ENCODE measurements at regions not wholly inside any gene's neighbourhood (a gene's known extent, or its start where the extent isn't known, plus 50 kb on each side); places are given as distances from the start of the nearest gene placed in this dataset.
"Not testable (repeated sequence)": the region's sequence is repeated elsewhere in the genome, so short reads cannot be mapped to it uniquely, and the experiment has no call there.

DNA sequence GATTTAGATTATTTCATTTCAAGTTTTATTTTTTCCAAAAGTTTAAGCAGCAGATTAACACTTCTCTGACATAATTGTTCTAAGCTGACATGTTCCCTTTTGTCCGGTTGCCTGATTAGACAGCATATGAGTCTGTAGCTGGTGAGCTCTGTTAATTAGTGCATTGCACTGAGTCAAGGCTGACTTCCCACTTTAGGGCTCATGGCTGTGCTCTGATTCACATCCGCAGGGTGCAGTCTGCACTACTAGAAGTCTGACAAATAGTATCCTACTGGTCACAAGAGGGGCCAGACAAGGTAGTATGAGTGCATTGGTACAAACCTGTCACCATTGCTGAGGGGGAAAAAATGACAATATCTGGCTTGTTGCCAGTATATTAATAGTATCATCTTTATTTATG lies 443.9 kb upstream of the ZNF804A start:
- peak; percentile 21 for DNase-seq

DNA sequence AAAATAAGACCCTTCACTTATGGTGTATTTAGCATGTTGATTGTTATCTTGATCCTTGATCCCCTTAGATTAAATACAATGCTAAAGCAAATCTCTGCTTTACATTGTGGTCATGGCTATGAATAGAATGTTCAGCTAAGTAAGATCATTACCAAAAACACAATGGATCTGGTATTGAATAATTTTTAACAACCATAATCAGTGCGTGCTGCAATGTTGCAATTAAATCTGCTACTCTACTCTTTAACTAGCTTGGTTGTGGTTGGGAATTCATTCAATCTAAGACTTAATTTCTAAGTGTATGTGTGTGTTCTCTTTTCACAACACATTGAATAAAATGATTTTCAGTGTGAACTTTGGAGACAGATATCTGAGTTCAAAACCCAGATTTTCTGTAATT lies 442.5 kb upstream of the ZNF804A start:
- no peak for DNase-seq

DNA sequence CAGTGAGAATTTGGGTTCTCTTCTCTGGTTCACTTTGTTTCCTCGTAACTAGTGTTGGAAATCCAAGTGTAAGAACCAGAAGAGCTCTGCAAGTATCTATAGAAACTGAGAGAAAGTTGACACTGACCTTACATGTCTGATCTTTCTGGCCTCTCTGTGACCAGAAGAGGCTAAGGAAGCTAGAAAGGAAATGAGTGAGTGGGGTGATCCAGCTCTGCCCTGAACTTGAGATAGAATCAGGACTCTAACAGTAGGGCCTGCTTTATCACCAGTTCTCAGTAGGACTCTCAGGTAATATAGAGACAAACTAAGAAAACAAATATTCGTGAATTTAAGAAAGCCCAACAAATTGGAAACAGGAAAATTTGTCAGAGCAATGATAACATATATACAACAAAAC lies 441.2 kb upstream of the ZNF804A start:
- DNase-seq = no peak

DNA sequence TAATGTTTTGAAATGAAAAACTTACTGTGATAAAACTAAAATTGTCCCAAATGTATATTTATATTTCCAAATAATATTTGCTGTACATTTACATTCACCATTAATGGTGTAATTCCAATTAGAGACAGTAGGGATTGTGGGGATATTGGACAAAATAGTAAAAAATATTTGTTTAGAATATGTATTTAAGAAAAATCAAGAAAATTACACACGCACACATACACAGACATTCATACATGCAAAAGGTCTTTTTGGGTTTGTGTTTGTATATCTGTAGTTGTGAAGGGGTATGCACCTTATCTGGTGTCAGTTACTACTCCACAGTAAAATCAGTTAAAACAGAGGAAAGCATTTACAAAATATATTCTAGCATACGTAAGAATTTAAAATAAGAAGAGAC lies 435.9 kb upstream of the ZNF804A start:
- DNase-seq = no peak

DNA sequence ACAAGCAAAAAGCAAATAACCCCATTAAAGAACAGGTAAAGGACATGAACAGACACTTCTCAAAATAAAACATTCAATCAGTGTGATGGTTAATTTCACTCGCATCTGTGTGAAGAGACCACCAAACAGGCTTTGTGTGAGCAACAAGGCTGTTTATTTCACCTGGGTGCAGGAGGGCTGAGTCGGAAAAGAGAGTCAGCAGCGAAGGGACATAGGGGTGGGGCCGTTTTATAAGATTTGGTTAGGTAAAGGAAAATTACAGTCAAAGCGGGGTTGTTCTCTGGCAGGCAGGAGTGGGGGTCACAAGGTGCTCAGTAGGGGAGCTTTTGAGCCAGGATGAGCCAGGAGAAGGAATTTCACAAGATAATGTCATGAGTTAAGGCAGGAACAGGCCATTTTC lies 429.5 kb upstream of the ZNF804A start:
- not testable (repeated sequence) for DNase-seq

DNA sequence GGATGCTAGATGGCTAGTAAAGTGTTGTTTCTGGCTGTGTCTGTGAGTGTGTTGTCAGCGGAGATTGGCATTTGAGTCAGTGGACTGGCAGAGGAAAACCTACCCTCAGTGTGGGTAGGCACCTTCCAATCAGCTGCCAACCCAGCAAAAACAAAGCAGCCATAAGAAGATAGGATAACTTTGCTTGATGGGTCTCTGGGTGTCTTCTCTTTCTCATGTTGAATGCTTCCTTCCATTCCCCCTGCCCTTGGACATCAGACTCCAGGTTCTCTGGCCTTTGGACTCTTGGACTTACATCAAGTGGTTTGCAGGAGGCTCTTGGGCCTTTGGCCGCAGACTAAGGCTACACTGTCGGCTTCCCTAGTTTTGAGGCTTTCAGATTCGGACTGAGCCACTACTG lies 429.0 kb upstream of the ZNF804A start:
- DNase-seq = no peak

DNA sequence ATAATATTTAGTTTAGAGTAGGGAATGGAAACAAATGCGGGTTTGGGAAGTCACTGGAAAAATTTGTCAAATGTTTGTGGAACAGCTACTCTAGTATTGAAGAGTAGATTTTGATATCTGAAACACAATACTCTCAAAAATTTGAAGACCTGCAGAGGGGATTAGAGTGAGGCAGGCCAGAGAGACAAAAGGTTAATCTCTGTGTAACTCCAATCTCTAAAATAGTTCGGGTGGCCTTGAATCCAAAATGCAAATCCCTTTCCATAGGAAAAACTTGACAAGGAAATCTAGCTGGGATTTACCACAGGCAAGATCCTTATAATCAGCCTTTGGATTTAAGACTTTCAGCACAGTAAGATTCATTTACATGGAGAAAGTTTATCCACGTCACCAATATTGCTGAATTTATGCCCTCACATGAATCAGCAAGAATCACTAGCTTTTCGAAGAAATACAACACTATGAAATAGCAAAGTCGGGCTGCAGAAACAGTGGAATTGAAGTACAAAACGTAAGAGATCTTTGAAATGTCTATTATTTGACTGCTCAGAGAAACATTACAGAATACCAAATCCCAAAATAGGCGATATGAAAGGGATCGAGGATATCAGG lies 423.7 kb upstream of the ZNF804A start:
- DNase-seq = no peak

DNA sequence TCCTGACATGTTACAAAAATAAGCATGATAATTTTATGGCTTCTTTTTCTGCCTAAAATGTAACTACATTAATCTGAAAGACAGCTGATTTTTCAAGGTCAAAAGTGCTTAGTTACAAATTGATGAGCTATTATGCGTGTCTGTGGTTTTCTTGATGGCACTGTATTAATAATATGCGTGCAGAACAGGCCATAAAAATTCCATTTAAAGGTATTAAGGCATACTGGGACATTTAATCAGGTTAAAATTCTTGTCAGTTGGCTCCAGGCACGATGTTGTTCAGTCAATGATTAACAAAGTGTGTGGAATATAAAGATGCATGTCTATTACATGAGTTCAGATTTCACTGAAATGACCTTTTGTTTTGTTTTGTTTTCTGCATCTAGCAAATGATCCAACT lies 420.1 kb upstream of the ZNF804A start:
- DNase-seq = peak; percentile 1

DNA sequence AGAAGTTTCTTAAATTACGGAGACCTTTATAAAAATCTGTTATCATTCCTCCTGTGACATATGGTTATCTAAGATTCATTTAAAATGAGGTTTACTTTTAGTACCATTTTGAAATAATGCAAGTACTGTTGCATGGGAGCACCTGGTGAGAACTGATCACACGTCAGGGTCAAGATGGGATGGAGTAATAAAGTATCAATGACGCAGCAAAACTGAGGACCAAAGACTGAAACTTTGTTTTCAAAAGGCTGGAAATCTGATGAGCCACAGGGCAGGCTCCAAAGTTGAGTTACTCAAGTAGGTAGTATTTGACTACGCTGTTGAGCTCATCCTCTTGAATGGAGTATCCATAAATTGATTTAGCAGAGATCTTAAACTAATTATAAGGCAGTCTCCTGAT lies 411.9 kb upstream of the ZNF804A start:
- DNase-seq = no peak

DNA sequence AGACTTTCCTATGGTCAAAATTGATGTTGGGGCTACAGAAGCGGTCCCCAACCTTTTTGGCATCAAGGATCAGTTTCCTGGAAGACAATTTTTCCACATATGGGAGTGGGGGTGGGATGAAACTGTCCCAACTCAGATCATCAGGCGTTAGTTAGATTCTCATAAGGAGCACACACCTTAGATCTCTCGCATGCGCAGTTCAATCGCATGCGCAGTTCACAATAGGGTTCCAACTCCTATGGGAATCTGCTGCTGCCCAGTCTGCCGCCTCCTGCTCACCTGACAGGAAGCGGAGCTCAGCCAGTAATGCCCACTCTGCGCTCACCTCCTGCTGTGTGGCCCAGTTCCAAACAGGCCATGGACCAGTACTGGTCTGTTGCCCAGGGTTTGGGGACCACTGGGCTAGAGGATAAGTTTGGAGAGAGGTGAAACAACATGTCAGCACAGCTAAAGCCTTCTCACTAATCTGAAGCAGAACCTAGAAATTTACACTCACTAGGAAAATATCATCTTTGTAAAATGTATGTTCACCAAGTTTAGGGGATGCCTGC lies 410.8 kb upstream of the ZNF804A start:
- DNase-seq = no peak

DNA sequence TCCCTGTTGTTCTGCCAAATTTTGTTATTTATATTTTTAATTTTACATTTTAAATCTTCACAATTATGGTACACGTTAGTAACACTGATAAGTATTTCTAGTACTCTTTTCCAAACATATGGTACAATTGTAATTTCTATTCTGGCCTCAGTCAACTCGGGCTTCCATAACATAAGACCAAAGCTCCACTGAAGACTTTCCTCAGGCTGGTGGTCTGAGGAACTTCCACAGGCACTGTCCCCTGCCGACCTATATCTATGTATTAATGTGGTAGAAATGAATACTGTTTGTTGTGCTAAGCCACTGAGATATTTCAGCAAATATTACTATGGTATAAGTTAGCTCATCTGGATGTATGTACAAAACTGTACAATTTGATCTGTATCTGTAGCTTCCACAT lies 407.6 kb upstream of the ZNF804A start:
- DNase-seq = no peak

DNA sequence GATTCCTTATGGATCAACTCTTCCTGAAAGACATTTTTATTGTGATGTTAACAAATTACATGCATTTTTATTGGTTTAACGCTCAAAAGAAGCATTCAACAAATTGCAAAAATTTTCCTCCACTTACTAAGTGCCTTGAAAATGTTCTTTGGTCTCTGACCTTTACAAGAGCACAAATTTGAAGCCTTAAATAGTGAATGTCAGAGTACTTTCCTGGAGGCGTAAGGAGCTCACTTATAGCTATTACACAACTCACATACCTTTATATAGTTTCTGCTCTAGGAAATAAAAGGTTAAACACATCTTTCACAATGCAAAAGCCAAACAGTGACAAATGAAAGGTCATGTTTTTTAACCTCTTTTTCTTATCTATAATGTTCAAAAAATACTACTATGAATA lies 405.7 kb upstream of the ZNF804A start:
- no peak for DNase-seq

DNA sequence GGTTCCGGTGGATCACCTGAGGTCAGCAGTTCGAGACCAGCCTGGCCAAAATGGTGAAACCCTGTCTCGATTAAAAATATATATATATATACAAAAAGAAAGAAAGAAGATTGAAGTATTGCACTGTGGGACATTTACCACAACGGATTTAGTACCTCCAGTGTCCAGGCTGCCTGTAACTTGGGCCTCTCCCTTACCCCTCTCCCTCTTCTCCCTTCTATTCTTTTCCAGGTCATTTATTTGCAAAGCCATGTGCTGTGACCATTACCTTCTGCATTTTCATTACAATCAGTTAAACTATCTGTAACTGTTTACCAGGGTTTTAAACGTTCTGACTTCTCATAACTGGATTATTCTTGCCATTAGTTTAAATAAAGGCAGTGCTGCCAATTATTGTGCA lies 400.9 kb upstream of the ZNF804A start:
- DNase-seq = no peak

DNA sequence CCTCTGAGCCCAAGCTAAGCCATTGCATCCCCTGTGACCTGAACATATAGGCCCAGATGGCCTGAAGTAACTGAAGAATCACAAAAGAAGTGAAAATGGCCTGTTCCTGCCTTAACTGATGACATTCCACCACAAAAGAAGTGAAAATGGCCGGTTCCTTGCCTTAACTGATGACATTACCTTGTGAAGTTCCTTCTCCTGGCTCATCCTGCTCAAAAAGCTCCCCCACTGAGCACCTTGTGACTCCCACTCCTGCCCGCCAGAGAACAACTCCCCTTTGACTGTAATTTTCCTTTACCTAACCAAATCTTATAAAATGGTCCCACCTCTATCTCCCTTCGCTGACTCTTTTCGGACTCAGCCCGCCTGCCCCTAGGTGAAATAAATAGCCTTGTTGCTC lies 399.5 kb upstream of the ZNF804A start:
- DNase-seq = not testable (repeated sequence)

DNA sequence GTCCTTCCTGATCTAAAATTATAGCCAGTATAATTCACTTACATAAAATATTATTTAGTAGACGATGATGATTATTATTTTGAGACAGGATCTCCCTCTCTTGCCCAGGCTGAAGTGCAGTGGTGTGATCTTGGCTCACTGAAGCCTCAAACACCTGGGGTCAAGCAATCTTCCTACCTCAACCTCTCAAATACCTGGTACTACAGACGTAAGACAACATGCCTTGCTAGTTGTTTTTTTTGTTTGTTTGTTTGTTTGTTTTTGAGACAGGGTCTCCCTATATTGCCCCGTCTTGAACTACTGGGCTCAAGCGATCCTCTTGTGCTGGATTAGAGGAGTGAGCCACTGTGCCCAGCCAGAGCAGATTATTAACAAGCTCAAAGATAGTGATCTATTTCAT lies 399.1 kb upstream of the ZNF804A start:
- no peak for DNase-seq

DNA sequence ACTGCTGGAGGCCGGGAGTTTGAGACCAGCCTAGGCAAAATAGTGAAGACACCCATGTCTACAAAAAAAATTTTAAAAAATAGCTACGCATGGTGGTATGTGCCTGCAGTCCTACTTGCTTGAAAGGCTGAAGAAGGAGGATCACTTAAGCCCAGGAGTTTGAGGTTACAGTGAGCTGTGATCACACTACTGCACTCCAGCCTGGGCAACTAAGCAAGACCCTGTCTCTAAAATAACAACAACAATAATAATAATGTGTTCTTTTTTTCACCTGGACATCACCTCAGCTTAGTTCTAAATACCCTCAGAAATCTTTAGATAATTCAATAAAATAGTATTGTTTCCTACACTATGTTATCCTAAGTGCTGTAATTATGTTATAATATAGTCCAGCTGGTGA lies 397.1 kb upstream of the ZNF804A start:
- DNase-seq = no peak

DNA sequence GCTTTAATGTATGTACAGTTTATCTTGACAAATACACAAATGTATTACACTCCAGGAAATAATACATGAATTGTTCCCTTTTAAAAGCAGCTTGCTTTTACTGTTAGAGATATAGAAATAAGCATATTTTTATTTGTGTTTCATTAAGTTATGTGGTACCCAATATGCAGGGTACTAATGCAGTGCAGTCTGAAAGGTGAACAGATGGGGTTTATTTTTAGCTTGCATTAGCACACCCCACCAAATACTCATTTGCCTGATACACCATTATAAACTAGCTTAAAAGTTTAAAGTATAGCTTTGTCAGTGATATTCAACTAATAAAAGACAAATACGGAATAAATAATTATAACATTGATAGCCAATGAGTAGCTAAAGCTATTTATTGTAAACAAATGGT lies 394.7 kb upstream of the ZNF804A start:
- DNase-seq = no peak

DNA sequence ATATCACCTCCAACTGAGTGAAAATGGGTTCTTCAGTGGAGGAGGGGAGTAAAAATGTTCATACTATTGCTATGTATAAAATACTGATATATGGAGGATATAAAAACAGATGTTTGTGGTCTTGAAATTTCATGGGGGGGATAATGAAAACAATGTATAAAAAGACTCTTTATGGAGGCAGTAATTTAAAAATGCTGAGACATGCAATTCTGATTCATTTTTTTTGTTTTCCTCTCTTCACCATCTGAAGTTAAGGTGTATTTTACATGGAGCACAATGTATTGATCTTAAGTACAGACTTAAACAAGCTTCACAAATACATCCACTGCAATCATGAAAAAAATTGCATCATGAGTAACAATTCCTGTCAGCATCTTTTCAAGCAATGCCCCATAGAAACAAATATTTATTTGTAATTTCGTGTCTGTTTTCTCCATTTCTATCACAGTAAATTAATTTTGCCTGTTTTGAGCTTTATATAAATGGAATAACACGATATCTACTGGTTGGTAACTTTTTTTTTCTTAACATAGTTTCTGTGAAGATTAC lies 393.2 kb upstream of the ZNF804A start:
- no peak for DNase-seq

DNA sequence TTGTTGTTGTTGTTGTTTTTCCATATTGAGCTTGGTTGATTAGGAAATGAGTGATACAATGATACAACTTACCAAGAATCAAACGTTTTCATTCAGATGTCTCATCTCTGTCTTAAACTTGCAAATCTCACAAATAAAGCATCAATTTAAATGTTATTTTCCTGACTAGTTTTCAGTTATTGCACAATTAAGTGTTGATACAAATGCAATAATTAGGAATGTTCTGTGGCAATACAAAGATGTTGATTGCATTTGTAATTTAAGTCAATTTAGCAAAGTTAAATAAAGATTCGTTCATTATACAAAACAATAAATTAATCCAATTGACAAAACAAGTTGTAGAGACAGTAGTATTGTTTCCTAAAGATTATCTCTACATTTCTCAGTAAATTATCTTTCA lies 392.3 kb upstream of the ZNF804A start:
- DNase-seq = no peak

DNA sequence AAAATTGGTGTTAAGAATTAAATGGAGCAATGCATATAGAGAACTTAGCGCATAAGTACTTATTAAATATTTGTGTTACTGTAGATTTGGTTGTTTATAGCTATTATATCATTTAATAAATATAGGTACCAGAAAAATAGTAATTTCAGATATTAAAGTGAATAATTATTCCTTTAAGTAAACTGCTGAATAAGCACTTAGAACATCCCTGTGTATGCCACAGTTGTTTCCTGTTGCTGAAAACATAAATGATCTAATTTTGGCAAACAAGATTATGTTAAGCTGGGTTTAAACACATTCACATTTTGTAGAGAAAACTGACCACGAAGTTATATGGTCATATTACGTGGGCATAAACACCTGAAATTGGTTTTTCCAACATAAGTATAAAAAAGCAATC lies 388.0 kb upstream of the ZNF804A start:
- DNase-seq = no peak

DNA sequence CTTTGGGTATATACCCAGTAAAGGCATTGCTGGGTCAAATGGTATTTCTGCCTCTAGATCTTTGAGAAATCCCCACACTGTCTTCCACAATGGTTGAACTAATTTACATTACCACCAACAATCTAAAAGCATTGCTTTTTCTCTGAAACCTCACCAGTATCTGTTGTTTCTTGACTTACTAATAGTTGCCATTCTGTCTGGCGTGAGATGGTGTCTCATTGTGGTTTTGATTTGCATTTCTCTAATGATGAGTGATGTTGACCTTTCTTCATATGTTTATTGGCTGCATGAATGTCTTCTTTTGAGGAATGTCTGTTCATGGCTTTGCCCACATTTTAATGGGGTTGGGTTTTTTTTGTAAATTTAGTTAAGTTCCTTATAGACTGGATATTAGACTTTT lies 382.6 kb upstream of the ZNF804A start:
- DNase-seq = peak; percentile 7

DNA sequence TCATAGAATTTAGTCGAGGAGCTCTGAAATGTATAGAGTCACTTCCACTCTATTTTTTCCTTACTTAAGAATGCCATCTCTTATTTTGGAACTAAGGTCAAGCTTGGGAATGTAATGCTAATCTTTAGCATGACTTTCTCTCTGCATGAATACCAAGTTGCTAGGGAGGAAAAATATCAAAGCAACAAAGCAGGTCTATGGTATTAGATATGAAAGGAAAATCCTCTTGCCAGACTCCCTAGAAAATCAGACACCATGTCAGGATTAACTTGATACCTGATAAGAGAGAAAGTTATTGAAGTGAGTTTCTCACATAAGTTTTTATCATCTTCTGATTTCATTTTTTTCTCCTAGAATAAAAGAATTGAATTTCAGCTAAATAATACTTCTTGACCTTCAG lies 341.7 kb upstream of the ZNF804A start:
- DNase-seq = no peak

DNA sequence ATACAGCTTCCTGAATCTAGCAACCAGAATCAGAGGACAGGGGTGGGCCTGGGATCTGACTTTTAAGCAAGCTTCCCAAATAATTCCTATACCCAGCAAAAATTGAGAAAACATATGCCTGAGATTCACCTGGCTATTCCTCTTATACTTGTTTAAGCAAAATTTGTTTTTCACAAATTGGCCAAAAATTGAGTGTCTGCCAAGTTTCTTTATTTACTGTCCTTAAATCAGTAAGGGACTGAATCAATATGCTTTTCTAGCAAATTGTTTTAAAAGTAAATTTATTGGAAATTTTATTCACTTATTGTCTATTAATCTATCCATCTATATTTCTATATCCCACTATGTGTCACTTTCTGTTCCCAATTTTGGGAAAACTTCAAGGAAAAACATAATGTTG lies 337.0 kb upstream of the ZNF804A start:
- no peak for DNase-seq

DNA sequence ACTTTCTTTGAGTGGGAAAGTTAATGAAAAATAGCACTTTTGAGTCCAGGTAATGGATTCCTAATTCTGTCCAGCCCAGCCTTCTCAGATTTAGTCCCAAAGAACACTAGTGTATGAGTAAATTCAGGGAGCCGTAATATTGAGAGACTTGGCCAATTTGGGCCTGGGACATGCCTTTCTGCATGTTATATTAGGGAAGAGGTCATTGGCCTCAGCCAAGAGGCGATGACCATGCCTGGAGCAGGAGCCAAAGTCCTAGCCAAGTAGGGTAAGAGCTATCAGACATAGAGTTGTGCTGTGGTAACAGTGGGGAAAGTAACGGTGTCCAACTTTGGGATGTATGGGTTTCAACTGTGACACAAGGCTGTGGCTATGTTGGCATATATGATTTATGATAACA lies 336.5 kb upstream of the ZNF804A start:
- DNase-seq = no peak

DNA sequence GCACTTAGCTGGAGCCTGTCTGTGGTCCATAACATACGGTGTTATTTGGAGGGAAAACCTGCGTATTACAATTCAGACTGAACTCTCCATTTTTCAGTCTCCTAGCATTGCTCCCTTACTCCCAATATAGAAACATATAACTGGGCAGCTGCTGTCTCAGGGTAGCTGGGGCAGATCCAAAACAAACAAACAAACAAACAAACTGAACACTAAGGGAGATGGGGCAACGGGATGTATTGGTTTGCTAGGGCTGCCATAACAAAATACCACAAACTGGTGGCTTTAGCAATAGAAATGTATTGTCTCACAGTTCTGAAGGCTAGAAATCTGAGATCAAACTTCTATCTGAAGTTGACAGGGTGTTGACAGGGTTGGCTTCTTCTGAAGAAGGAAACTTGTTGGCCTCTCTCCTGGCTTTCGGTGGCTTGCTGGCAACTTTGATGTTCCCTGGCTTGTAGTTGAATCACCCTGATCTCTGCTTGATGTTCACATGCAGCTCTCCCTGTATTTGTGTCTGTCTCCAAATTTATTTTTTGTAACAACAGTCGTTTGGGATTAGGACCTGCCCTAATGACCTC lies 329.3 kb upstream of the ZNF804A start:
- DNase-seq = no peak
